Natural killer cell (primary cell): ENCODE measurements at regions not wholly inside any gene's neighbourhood (a gene's known extent, or its start where the extent isn't known, plus 50 kb on each side); places are given as distances from the start of the nearest gene placed in this dataset.
"Not testable (repeated sequence)": the region's sequence is repeated elsewhere in the genome, so short reads cannot be mapped to it uniquely, and the experiment has no call there.

Experiments
- ATAC-seq, 3 donors: fragments of 150-1000 bp in 2 of 3; fragments of 200-7000 bp in 1 of 3; cut with Tn5 transposase; 1 replicate in 1 of 3; 2 replicates in 2 of 3; pipeline ENCODE4 v1.10.0; 2021; ENCODE audit warnings: mild to moderate bottlenecking in 2 of 3, moderate library complexity in 2 of 3
- DNase-seq, 2 donors: peaks; one replicate each; pipeline versions ENCODE4 v3.0.0 to v3.0.0-alpha.2; 2013 to 2021; ENCODE audit warnings: mixed read lengths in 1 of 2
- H3K27ac ChIP-seq: one replicate; pipeline ENCODE4 v1.5.1; 2013; ENCODE audit warnings: mild to moderate bottlenecking, low read length
- H3K27me3 ChIP-seq: one replicate; pipeline ENCODE4 v1.6.1; 2013; ENCODE audit warnings: low read length; ENCODE audit not compliant: control insufficient read depth, insufficient read depth
- H3K36me3 ChIP-seq: one replicate; pipeline ENCODE4 v1.6.1; 2013; ENCODE audit warnings: low read length; ENCODE audit not compliant: control insufficient read depth, insufficient read depth
- H3K4me1 ChIP-seq: one replicate; pipeline ENCODE4 v1.6.1; 2013; ENCODE audit warnings: low read length; ENCODE audit not compliant: control insufficient read depth, insufficient read depth
- H3K4me3 ChIP-seq: one replicate; pipeline ENCODE4 v1.5.1; 2013; ENCODE audit warnings: low read length
- H3K9me3 ChIP-seq: one replicate; pipeline ENCODE4 v1.6.1; 2013; ENCODE audit warnings: low read length; ENCODE audit not compliant: control insufficient read depth, insufficient read depth
- H3K27ac Mint-ChIP-seq, 2 donors: one replicate each; pipeline ENCODE4 v1.8.0; 2022; ENCODE audit warnings: mild to moderate bottlenecking in 2 of 2, mixed read lengths in 2 of 2, moderate library complexity in 1 of 2
- H3K27me3 Mint-ChIP-seq, 2 donors: one replicate each; pipeline ENCODE4 v1.8.0; 2022; ENCODE audit warnings: low read depth in 2 of 2, mixed read lengths in 2 of 2
- H3K36me3 Mint-ChIP-seq: one replicate; pipeline ENCODE4 v1.8.0; 2022; ENCODE audit warnings: mixed read lengths
- H3K4me1 Mint-ChIP-seq, 2 donors: one replicate each; pipeline ENCODE4 v1.8.0; 2022; ENCODE audit warnings: mixed read lengths in 2 of 2
- H3K4me3 Mint-ChIP-seq: one replicate; pipeline ENCODE4 v1.8.0; 2022; ENCODE audit warnings: mild to moderate bottlenecking, moderate library complexity, mixed read lengths
- H3K9me3 Mint-ChIP-seq, 2 donors: one replicate each; pipeline ENCODE4 v1.8.0; 2022; ENCODE audit warnings: mixed read lengths in 2 of 2
- CTCF ChIP-seq: fragments of 200-600 bp; IDR thresholded peaks from one replicate; pipeline ENCODE4 v1.8.0; 2022; ENCODE audit warnings: antibody characterized with exemption
- WGBS: methylation state at CpG from one replicate; pipeline ENCODE4 v1.1.7; 2013; ENCODE audit warnings: missing lambda C conversion rate; ENCODE audit not compliant: insufficient coverage; 5-methylcytosine and 5-hydroxymethylcytosine counted together
- intact Hi-C: fragments of 100-400 bp; cut with micrococcal nuclease; formaldehyde crosslinking; loops from one replicate; pipeline ENCODE4 v1.14.2; 2022

- H3K27ac ChIP-seq, DNase-seq, H3K4me3 ChIP-seq, H3K4me1 ChIP-seq, intact Hi-C loops, H3K36me3 ChIP-seq, H3K27me3 Mint-ChIP-seq, H3K27me3 ChIP-seq, H3K4me3 Mint-ChIP-seq, ATAC-seq, H3K27ac Mint-ChIP-seq, H3K4me1 Mint-ChIP-seq: not testable (repeated sequence)
- peaks cover 14% of the 10 kb centered on the region for H3K36me3 Mint-ChIP-seq
- H3K9me3 Mint-ChIP-seq, result peaks cover 16 to 27% of the 10 kb centered on the region in 2 donors
- 94% methylated on average over 8 of the region's 8 CpGs for WGBS
- H3K9me3 ChIP-seq, result peaks cover 16% of the 10 kb centered on the region
These were observed 412.4 kb downstream of the ZBBX start for GRCh38 chr3:166967714-166968113.

DNA sequence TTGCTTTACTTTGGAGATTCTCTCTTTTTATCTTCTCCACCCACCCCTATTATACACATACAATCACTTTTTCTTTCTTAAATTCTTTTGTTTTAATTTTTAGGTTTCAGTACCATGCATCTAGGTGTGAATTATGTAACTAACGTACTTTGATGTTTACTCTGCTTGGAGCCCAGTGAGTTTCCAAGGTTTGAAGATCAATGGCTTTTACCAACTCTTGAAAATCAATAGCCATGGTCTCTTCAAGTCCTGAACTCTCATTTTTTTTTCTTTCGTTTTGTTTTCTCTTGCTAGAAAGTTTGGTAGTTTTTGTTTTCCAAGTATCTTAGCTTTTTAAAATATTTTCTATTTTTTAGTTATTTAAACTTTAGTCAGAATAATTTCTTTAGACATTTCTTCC is 417.2 kb downstream of the ZBBX start:
- no peaks in the 10 kb centered on the region for H3K4me1 Mint-ChIP-seq

DNA sequence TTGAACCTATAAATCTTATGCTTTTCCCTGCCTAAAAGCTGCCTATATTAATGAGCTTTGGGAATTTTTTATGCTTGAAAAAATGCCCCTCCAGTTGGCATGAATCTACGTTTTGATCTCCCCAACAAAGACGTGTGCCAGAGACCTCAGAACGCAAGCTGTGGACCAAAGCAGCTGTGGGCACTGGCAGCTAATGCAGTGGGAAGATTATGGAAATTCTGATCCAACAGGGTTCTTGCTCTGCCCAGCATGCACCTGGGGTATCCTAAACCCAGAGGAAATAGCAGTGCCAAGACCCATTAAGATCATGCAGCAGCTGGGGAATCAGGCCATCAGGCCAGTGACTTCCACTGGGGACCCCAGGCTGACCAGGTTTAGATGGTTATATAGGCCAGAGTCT is 423.0 kb downstream of the ZBBX start:
- H3K9me3 Mint-ChIP-seq, result peaks cover 19 to 22% of the 10 kb centered on the region in 2 donors
- intact Hi-C loops, result no loop called here
- no peak for TF ChIP-seq CTCF

More for the DNA sequence above, 417.2 kb downstream of the ZBBX start:
- peaks cover 11 to 20% of the 10 kb centered on the region in 2 donors for H3K9me3 Mint-ChIP-seq
- ATAC-seq (no peak), DNase-seq (no peak)
- no peaks in the 10 kb centered on the region for H3K4me1 ChIP-seq
- no peaks in the 10 kb centered on the region for H3K36me3 ChIP-seq
- no peaks in the 10 kb centered on the region for H3K27me3 Mint-ChIP-seq
- no peaks in the 10 kb centered on the region for H3K9me3 ChIP-seq
- H3K4me3 Mint-ChIP-seq, result no peak overlapping the region
- 33% methylated on average over 1 of the region's 2 CpGs for WGBS
- no peaks in the 10 kb centered on the region for H3K27me3 ChIP-seq
- peaks cover 5% of the 10 kb centered on the region for H3K36me3 Mint-ChIP-seq
- intact Hi-C loops, result no loop called here
- H3K4me3 ChIP-seq, result no peak overlapping the region
- no peak for TF ChIP-seq CTCF
- no peak overlapping the region for H3K27ac Mint-ChIP-seq
- no peak overlapping the region for H3K27ac ChIP-seq

DNA sequence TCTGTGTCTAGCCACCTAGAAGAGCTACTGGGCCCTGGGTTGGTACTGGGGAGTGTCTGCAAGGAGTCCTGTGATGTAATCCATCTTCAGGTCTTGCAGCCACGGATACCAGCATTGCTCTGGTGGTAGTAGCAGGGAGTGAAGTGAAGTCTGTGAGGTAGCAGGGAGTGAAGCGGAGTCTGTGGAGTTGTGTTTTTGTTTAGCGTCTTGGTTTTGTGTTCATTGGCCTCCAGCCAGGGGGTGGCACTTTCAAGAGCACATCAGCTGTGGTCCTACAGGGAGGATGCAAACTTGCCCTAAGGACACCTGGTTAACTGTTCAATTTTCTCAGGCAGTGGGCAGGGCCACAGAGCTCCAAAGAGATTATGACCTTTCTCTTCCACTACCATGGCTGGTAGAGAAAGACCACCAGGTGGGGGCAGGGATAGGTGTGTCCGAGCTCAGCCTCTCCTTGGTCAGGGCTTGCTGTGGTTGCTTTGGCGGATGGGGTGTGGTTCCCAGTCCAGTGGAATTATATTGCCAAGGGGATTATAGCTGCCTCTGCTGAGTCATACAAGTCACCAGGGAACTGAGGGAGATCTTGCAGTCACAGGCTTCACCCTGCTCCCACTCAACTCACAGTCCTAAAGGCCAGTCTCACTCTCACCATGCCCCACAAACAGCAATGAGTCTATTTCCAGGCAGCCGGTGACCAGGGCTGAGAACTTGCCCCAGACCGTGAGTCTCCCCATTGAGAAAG is 424.7 kb downstream of the ZBBX start:
- no peak overlapping the region for H3K4me3 Mint-ChIP-seq
- Histone ChIP-seq H3K9me3 (peaks cover 14% of the 10 kb centered on the region), H3K36me3 (no peaks in the 10 kb centered on the region), H3K27ac (no peak overlapping the region), H3K27me3 (no peaks in the 10 kb centered on the region), H3K4me3 (no peak overlapping the region), H3K4me1 (no peaks in the 10 kb centered on the region)
- TF ChIP-seq CTCF, result no peak
- WGBS, result 89% methylated on average over 7 of the region's 7 CpGs
- no peaks in the 10 kb centered on the region for H3K4me1 Mint-ChIP-seq
- H3K9me3 Mint-ChIP-seq, result peaks cover 21 to 22% of the 10 kb centered on the region in 2 donors
- no peak overlapping the region for H3K27ac Mint-ChIP-seq
- DNase-seq, result no peak
- H3K36me3 Mint-ChIP-seq, result peaks cover 11% of the 10 kb centered on the region
- intact Hi-C loops, result no loop called here
- no peak for ATAC-seq
- no peaks in the 10 kb centered on the region for H3K27me3 Mint-ChIP-seq

More for the DNA sequence above, 423.0 kb downstream of the ZBBX start:
- Histone ChIP-seq H3K9me3 (peaks cover 14% of the 10 kb centered on the region), H3K4me3 (no peak overlapping the region), H3K27me3 (no peaks in the 10 kb centered on the region), H3K36me3 (no peaks in the 10 kb centered on the region), H3K27ac (no peak overlapping the region), H3K4me1 (no peaks in the 10 kb centered on the region)
- ATAC-seq (no peak), DNase-seq (no peak)
- 96% methylated on average over 3 of the region's 3 CpGs for WGBS
- peaks cover 11% of the 10 kb centered on the region for H3K36me3 Mint-ChIP-seq
- H3K27ac Mint-ChIP-seq, result no peak overlapping the region
- H3K4me1 Mint-ChIP-seq, result no peaks in the 10 kb centered on the region
- no peak overlapping the region for H3K4me3 Mint-ChIP-seq
- H3K27me3 Mint-ChIP-seq, result no peaks in the 10 kb centered on the region
